IPS-18a (cell line): ENCODE measurements at regions not wholly inside any gene's neighbourhood (a gene's known extent, or its start where the extent isn't known, plus 50 kb on each side); places are given as distances from the start of the nearest gene placed in this dataset.

Experiments used
- H3K27ac ChIP-seq: one replicate; pipeline ENCODE4 v1.5.1; 2013; ENCODE audit warnings: low read length
- H3K27me3 ChIP-seq: one replicate; pipeline ENCODE4 v1.6.1; 2013; ENCODE audit warnings: mild to moderate bottlenecking, low read length; ENCODE audit not compliant: control insufficient read depth, insufficient read depth
- H3K36me3 ChIP-seq: one replicate; pipeline ENCODE4 v1.6.1; 2013; ENCODE audit warnings: low read depth, low read length; ENCODE audit not compliant: control insufficient read depth
- H3K4me1 ChIP-seq: one replicate; pipeline ENCODE4 v1.6.1; 2013; ENCODE audit warnings: low read depth, low read length; ENCODE audit not compliant: control insufficient read depth
- H3K4me3 ChIP-seq: one replicate; pipeline ENCODE4 v1.5.1; 2013; ENCODE audit warnings: low read length
- H3K9ac ChIP-seq: one replicate; pipeline ENCODE4 v1.6.1; 2013; ENCODE audit warnings: mild to moderate bottlenecking, low read length, moderate library complexity
- H3K9me3 ChIP-seq: one replicate; pipeline ENCODE4 v1.6.1; 2013; ENCODE audit warnings: low read depth, low read length; ENCODE audit not compliant: control insufficient read depth

- Histone ChIP-seq H3K4me1 (no peaks in the 10 kb centered on the region), H3K36me3 (no peaks in the 10 kb centered on the region), H3K27me3 (no peaks in the 10 kb centered on the region), H3K9me3 (no peaks in the 10 kb centered on the region), H3K9ac (no peak overlapping the region), H3K4me3 (no peak overlapping the region), H3K27ac (no peak overlapping the region)
Observed at GRCh38 chr7:121452389-121452788, 56.3 kb upstream of the FAM3C start.

GRCh38 chr7:121451367-121452094 is 55.4 kb upstream of the FAM3C start:
- H3K4me1 ChIP-seq = no peaks in the 10 kb centered on the region
- no peak overlapping the region for H3K4me3 ChIP-seq
- no peaks in the 10 kb centered on the region for H3K36me3 ChIP-seq
- no peak overlapping the region for H3K27ac ChIP-seq
- no peak overlapping the region for H3K9ac ChIP-seq
- no peaks in the 10 kb centered on the region for H3K27me3 ChIP-seq
- H3K9me3 ChIP-seq = no peaks in the 10 kb centered on the region

- Histone ChIP-seq H3K4me3 (no peak overlapping the region), H3K27ac (no peak overlapping the region), H3K9me3 (no peaks in the 10 kb centered on the region), H3K9ac (no peak overlapping the region), H3K27me3 (no peaks in the 10 kb centered on the region), H3K36me3 (no peaks in the 10 kb centered on the region), H3K4me1 (no peaks in the 10 kb centered on the region)
Observed at GRCh38 chr7:121450631-121451198, 54.6 kb upstream of the FAM3C start.

- H3K9ac ChIP-seq = no peak overlapping the region
- H3K4me1 ChIP-seq = no peaks in the 10 kb centered on the region
- H3K27me3 ChIP-seq = no peaks in the 10 kb centered on the region
- H3K4me3 ChIP-seq = no peak overlapping the region
- no peaks in the 10 kb centered on the region for H3K9me3 ChIP-seq
- no peaks in the 10 kb centered on the region for H3K36me3 ChIP-seq
- H3K27ac ChIP-seq = no peak overlapping the region
Observed at GRCh38 chr7:121449735-121450240, 53.7 kb upstream of the FAM3C start.

GRCh38 chr7:121449329-121449728 is 53.2 kb upstream of the FAM3C start:
- H3K4me3 ChIP-seq = no peak overlapping the region
- no peaks in the 10 kb centered on the region for H3K9me3 ChIP-seq
- no peaks in the 10 kb centered on the region for H3K4me1 ChIP-seq
- H3K9ac ChIP-seq = no peak overlapping the region
- H3K27me3 ChIP-seq = no peaks in the 10 kb centered on the region
- no peaks in the 10 kb centered on the region for H3K36me3 ChIP-seq
- H3K27ac ChIP-seq = no peak overlapping the region

- Histone ChIP-seq H3K4me1 (no peaks in the 10 kb centered on the region), H3K27ac (no peak overlapping the region), H3K9me3 (no peaks in the 10 kb centered on the region), H3K27me3 (no peaks in the 10 kb centered on the region), H3K36me3 (no peaks in the 10 kb centered on the region), H3K9ac (no peak overlapping the region), H3K4me3 (no peak overlapping the region)
Observed at GRCh38 chr7:121448429-121448828, 52.3 kb upstream of the FAM3C start.

GRCh38 chr7:121447911-121448300 is 51.8 kb upstream of the FAM3C start:
- no peaks in the 10 kb centered on the region for H3K36me3 ChIP-seq
- no peak overlapping the region for H3K9ac ChIP-seq
- no peaks in the 10 kb centered on the region for H3K4me1 ChIP-seq
- H3K4me3 ChIP-seq = no peak overlapping the region
- H3K27ac ChIP-seq = no peak overlapping the region
- H3K9me3 ChIP-seq = no peaks in the 10 kb centered on the region
- no peaks in the 10 kb centered on the region for H3K27me3 ChIP-seq

GRCh38 chr7:121447243-121447910 is 51.3 kb upstream of the FAM3C start:
- no peaks in the 10 kb centered on the region for H3K27me3 ChIP-seq
- H3K4me1 ChIP-seq = no peaks in the 10 kb centered on the region
- H3K4me3 ChIP-seq = no peak overlapping the region
- no peaks in the 10 kb centered on the region for H3K9me3 ChIP-seq
- no peak overlapping the region for H3K9ac ChIP-seq
- no peak overlapping the region for H3K27ac ChIP-seq
- H3K36me3 ChIP-seq = no peaks in the 10 kb centered on the region

GRCh38 chr7:121446526-121446925 is 50.4 kb upstream of the FAM3C start:
- Histone ChIP-seq H3K36me3 (no peaks in the 10 kb centered on the region), H3K4me1 (no peaks in the 10 kb centered on the region), H3K27me3 (no peaks in the 10 kb centered on the region), H3K9me3 (no peaks in the 10 kb centered on the region), H3K9ac (no peak overlapping the region), H3K4me3 (no peak overlapping the region), H3K27ac (no peak overlapping the region)
